ENCODE measurements at regions not wholly inside any gene's neighbourhood (a gene's known extent, or its start where the extent isn't known, plus 50 kb on each side); places are given as distances from the start of the nearest gene placed in this dataset.
"Not testable (repeated sequence)": the region's sequence is repeated elsewhere in the genome, so short reads cannot be mapped to it uniquely, and the experiment has no call there.

DNA sequence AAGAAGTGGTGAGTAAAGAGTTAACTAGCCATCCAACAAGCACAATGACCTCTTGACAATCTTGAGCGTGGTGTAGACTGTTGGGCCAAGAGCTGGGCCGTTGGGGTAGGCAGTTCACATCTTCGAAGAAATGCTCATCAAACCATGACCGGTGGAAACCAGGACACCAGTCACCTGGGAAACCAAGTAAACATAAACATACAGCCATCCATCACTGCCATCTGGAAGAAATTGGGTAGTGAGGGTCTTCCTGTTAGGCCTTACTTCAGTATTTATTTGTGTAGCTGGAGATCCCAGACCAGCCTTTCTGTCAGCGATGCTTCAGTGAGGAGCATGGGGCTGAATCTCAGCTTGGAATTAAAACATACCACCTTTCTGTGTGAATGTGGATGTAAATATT lies 108.1 kb upstream of the HAO2 start:
- no peak for TF ChIP-seq CTCF (IDR thresholded peaks at IDR 0.05)
- TF ChIP-seq EP300 (IDR thresholded peaks at IDR 0.05): no peak
- no peak for TF ChIP-seq POLR2A (IDR thresholded peaks at IDR 0.05)
- no peak for TF ChIP-seq POLR2AphosphoS5 (IDR thresholded peaks at IDR 0.05)
- WGBS, 5 donors: 33 to 57% (median 37%) methylated on average over 5 of the region's 5 CpGs
- H3K27ac ChIP-seq: no peak overlapping the region
- intact Hi-C loops (cut with DNase I; ENCODE audit: low total_unique reads): no loop called here
- H3K36me3 ChIP-seq: no peaks in the 10 kb centered on the region
- DNase-seq: no peak
- no peaks in the 10 kb centered on the region for H3K4me1 ChIP-seq
- no peaks in the 10 kb centered on the region for H3K27me3 ChIP-seq
- no peak overlapping the region for H3K4me3 ChIP-seq
- no peaks in the 10 kb centered on the region for H3K9me3 ChIP-seq

GRCh38 chr1:119266386-119266785 lies 102.2 kb upstream of the HAO2 start:
- DNase-seq: no peak
- TF ChIP-seq EP300 (IDR thresholded peaks at IDR 0.05) (no peak), POLR2AphosphoS5 (IDR thresholded peaks at IDR 0.05) (no peak), POLR2A (IDR thresholded peaks at IDR 0.05) (no peak), CTCF (IDR thresholded peaks at IDR 0.05) (no peak)
- no peaks in the 10 kb centered on the region for H3K27me3 ChIP-seq
- intact Hi-C loops (cut with DNase I; ENCODE audit: low total_unique reads): no loop called here
- 15 to 35% (median 24%) methylated on average over 1 of the region's 1 CpG for WGBS, 5 donors
- no peaks in the 10 kb centered on the region for H3K36me3 ChIP-seq
- H3K4me1 ChIP-seq: no peaks in the 10 kb centered on the region
- no peak overlapping the region for H3K4me3 ChIP-seq
- no peaks in the 10 kb centered on the region for H3K9me3 ChIP-seq
- H3K27ac ChIP-seq: no peak overlapping the region

DNA sequence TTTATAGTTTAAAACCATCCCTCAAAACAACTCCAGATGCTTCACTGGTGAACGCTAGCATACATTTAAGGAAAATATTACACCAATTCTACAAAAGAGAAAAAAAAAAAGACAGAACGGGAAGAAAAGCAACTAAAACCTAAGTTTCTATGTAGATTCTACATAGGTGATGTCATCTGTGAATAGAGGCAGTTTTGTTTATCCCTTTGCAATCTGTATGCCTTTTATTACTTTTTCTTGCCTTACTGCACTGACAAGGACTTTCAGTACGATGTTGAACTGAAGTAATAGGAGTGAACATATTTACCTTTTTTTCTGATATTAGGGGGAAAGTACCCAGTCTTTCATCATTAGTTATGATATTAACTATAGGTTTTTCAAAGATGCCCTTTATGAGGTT lies 101.7 kb upstream of the HAO2 start:
- H3K36me3 ChIP-seq: no peaks in the 10 kb centered on the region
- WGBS, 5 donors: 71 to 77% (median 76%) methylated on average over 3 of the region's 3 CpGs
- no peak overlapping the region for H3K27ac ChIP-seq
- no peak overlapping the region for H3K4me3 ChIP-seq
- H3K4me1 ChIP-seq: no peaks in the 10 kb centered on the region
- H3K9me3 ChIP-seq: no peaks in the 10 kb centered on the region
- intact Hi-C loops (cut with DNase I; ENCODE audit: low total_unique reads): no loop called here
- DNase-seq: no peak
- TF ChIP-seq POLR2A (IDR thresholded peaks at IDR 0.05): no peak
- no peak for TF ChIP-seq POLR2AphosphoS5 (IDR thresholded peaks at IDR 0.05)
- no peaks in the 10 kb centered on the region for H3K27me3 ChIP-seq

- not testable (repeated sequence) for H3K4me1 ChIP-seq
Measured at GRCh38 chr1:119267288-119267687, 101.3 kb upstream of the HAO2 start.

DNA sequence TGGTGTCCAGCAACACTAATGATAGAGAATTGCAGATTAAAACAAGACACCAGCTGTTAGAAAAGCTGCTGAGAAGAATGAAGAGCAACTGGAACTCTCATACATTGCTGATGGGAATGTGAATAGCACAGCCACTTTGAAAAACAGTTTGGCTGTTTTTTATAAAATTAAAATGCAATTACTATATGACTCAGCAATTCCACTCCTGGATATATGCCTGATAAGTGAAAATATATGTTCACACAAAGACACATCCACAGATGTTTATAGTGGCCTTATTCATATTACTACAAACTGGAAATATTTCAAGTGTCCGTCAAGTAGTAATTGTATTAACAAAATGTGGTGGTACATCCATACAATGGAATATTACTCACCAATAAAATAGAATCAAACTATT lies 99.7 kb upstream of the HAO2 start:
- Histone ChIP-seq H3K27ac (no peak overlapping the region), H3K27me3 (peaks cover 0 to 5% (median 0%) of the 10 kb centered on the region in 3 donors), H3K4me1 (no peaks in the 10 kb centered on the region), H3K36me3 (no peaks in the 10 kb centered on the region), H3K4me3 (no peak overlapping the region), H3K9me3 (no peaks in the 10 kb centered on the region)
- DNase-seq: no peak
- TF ChIP-seq POLR2A (IDR thresholded peaks at IDR 0.05): no peak
- no peak for TF ChIP-seq POLR2AphosphoS5 (IDR thresholded peaks at IDR 0.05)
- no peak for TF ChIP-seq EP300 (IDR thresholded peaks at IDR 0.05)
- TF ChIP-seq CTCF (IDR thresholded peaks at IDR 0.05): no peak
- 73 to 98% (median 97%) methylated on average over 1 of the region's 1 CpG for WGBS, 5 donors
- intact Hi-C loops (cut with DNase I; ENCODE audit: low total_unique reads): no loop called here

More at GRCh38 chr1:119267288-119267687, 101.3 kb upstream of the HAO2 start:
- H3K4me3 ChIP-seq; H3K36me3 ChIP-seq; DNase-seq; H3K27me3 ChIP-seq; intact Hi-C loops (cut with DNase I; ENCODE audit: low total_unique reads); H3K27ac ChIP-seq; H3K9me3 ChIP-seq: not testable (repeated sequence)
- 89 to 97% (median 93%) methylated on average over 4 of the region's 4 CpGs for WGBS, 5 donors
